HL-60/S4 treated with phorbol 12-myristate 13-acetate at 8.2 ng/mL for 4 days and 3 days (cell line): ENCODE measurements at regions not wholly inside any gene's neighbourhood (a gene's known extent, or its start where the extent isn't known, plus 50 kb on each side); places are given as distances from the start of the nearest gene placed in this dataset.
"Not testable (repeated sequence)": the region's sequence is repeated elsewhere in the genome, so short reads cannot be mapped to it uniquely, and the experiment has no call there.

ENCODE experiments used
- in situ Hi-C: fragments of 300-500 bp; cut with MboI; formaldehyde crosslinking; loops from 2 replicates; pipeline ENCODE4 v1.15.0; 2022; ENCODE audit warnings: low sequenced_read_pairs

DNA sequence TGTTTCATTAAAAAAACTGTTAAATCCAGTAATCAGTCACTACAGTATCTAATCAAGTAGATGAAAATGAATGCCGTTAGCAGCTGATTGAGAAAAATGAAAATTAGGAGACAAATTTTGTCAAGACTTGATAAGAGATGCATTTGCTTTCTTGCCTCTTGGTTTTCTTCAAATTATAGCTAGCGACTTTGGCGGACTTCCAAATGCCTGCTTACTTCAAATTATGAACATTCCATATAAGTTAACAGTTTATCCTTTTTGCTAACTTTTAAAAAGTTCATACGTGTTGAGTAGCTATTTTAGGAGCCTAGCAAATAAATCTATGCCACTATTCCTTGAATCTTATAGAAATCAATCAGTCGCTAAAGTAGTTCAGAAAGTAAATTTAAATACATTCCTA, 58.8 kb downstream of the PPP4R3C start:
- in situ Hi-C loops: no loop called here

DNA sequence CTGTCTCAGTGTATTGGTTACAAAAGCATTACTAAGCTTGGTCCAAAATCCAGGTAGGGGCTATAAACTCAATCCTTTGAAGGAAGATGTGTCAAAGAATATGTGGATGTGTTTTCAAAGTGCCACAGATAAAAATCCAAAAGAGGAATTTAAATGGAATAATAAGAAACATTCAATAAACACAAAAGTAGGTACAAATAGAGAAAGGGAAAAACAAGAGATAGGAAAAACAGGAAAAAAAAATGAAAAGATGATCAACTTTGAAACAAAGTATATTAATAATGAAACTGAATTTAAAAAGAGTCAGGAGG, 64.0 kb downstream of the PPP4R3C start:
- in situ Hi-C loops: no loop called here

- in situ Hi-C loops: no loop called here
Observed at GRCh38 chrX:27391623-27392022, 71.5 kb downstream of the PPP4R3C start.

DNA sequence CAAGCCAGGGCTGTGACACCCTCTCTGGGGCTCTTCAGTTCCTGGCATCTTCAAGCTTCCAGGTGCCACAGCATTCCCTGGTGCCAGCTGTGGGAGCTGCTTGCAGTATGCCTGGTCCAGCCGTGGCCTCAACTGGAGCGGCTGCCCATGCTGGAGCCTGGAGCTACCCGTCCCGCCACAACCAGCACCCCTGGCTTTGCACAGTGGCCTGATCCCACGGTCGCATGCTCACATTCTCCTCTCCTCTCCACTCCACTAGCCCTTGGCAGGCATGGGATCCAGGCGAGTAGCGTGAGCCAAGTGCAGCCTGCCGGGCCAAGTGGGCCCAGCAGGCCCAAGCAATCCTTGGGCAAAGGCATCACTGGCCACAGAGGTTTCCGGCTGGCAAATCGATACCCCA, 81.7 kb downstream of the PPP4R3C start:
- in situ Hi-C loops: no loop called here

- in situ Hi-C loops: no loop called here
Observed at GRCh38 chrX:27380163-27380845, 82.8 kb downstream of the PPP4R3C start.

GRCh38 chrX:27354021-27354420, 109.1 kb downstream of the PPP4R3C start:
- in situ Hi-C loops: no loop called here

DNA sequence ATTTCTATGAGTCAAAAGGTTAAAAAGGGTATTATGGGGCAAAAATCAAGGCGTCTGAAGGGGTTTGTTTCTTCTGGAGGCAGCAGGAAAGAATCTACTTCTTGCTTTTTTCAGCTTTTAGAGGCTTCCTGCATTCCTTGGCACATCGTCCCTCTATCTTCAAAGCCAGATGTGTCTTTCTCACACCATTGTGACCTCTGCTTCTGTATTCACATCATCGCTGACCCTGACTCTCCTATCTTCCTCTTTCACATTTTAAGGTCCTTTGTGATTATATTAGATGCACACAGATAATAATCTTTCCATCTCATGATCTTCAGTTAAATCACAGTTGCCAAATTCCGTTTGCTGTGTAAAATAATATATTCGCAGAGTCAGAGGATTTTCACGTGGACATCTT, 112.7 kb downstream of the PPP4R3C start:
- in situ Hi-C loops: no loop called here

- in situ Hi-C loops: no loop called here
Observed at GRCh38 chrX:27336466-27337091, 126.6 kb downstream of the PPP4R3C start.

GRCh38 chrX:27321632-27322031, 141.5 kb downstream of the PPP4R3C start:
- in situ Hi-C loops: no loop called here

DNA sequence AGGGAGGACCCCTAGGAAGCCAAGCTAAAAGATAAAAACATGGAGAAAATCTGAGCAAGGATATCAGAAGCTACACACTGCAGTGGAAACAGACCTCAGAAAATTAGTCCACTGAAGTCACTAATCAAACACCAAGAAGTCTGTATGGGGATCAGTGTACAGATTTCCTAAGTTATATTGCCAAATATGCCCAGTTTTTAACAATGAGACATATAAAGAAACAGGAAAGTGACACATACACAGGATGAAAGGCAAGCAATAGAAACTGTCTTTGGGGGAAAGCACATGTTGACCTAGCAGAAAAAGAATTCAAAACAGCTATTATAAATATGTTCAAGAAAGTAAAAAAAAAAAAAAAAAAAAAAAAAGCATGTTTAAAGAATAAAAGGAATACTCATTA, 153.7 kb downstream of the PPP4R3C start:
- in situ Hi-C loops: no loop called here

DNA sequence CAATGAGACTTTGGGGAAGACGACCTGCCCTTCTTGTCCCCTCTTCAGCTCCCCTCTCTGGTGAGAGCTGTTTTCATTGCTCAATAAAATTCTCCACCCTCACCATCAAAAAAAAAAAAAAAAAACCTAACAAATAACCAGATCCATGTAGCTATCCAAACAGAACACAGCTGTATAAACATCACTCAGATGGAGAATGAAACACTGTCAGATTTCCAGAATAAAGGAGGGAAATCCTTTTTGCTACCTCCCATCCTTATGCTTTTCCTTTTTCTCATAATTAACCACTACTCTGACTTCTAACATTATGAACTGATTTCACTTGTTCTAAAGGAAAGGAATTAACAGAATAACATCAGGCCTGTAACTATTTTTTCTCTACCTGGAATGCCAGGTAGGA, 155.6 kb downstream of the PPP4R3C start:
- in situ Hi-C loops: no loop called here

DNA sequence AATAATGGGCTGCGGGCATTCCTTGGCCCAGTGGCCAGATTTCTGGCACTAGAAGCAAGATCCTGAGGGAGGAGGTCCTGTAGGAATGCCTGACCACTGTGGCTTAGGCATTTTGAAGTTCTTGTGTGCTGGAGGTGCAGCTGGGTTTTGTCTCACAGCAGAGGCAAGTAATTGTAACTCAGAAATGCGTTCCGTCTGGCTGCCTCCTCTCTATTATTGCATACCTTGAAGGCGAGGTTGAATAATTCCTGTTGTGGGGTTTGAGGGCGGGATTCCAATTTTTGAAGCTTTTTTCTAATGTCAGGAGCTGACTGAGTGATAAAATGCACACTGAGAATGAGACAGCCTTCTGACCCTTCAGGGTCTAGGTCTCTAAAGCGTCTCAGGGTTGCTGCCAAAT, 170.6 kb downstream of the PPP4R3C start:
- in situ Hi-C loops: not testable (repeated sequence)

DNA sequence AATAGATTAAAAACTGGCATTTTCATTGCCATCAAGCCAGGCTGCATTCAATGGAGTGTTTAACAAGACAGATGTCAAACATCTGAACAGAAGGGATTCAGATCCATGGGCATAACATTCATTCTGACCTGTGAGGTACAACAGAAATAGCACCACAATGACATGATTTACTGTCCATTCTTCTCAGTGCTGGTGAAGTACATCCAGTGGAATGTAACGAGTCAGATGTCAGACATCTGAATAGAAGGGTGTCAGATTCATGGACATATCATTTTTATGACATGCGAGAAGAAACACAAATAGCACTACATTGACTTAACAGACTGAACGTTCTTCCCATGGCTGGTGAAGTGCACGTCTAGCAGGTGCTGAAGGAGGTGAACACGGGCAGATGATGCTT, 186.4 kb downstream of the PPP4R3C start:
- in situ Hi-C loops: no loop called here

- in situ Hi-C loops: no loop called here
Observed at GRCh38 chrX:27254656-27255055, 208.5 kb downstream of the PPP4R3C start.

DNA sequence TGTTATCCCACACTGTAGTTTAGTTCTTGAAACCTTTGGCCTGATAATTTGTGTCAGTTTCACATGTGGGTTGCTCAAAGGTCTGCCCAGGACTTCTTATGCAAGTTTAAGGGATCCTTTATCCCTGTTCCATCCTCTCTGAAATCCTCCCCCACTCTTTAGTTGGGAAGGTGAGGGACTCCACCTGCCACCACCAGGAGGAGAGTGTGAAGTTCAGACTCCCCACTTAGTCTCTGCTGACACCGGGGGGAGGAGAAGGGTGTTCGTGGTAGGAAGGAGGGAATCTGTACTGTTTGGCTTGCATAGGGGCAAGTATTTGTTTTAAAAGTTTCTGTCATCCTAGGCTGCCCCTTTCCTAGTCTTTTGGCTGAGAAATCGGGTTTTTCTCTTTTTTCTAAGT, 211.8 kb downstream of the PPP4R3C start:
- in situ Hi-C loops: no loop called here

DNA sequence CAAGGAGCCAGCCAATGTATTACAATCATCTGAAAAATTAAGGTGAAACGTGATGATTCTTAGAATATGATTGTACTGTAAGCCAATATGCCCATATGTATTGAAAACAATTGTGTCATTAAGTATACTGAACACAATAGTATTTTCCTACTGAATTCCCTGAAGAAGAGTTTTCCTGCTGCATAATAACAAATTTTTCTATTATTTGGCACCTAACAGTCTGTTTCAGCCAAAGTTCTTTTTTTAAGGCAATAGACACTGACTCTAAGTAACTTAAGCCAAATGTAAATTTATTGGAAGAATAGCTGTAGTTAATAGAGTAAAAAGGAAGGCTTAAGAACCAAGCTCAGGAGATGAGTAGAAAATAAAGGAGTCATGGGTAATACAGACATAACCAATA, 220.6 kb downstream of the PPP4R3C start:
- in situ Hi-C loops: no loop called here

DNA sequence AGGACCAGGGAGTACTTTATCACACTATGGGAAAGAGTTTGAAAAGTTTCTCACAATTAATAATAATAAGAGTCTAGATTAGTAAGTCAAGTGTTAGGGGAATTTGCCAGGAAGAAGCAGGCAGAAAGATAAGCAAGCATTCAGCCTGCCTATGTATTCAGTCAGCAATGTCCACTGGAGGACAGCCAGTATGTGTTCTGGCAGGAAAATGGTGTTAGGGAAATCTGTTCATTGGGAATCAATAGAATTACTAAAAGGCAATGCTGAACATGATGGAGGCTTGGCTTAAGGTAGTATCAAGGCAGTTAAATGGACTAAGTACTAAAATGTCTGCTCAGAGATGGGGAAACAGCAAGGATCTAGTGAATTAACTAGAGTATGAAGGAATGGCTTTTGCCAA, 221.2 kb downstream of the PPP4R3C start:
- in situ Hi-C loops: no loop called here

- in situ Hi-C loops: not testable (repeated sequence)
Observed at GRCh38 chrX:27240042-27240441, 223.1 kb downstream of the PPP4R3C start.

GRCh38 chrX:27236681-27237080, 226.5 kb downstream of the PPP4R3C start:
- in situ Hi-C loops: no loop called here

- in situ Hi-C loops: no loop called here
Observed at GRCh38 chrX:27229721-27230120, 233.4 kb downstream of the PPP4R3C start.

GRCh38 chrX:27222661-27223060, 240.5 kb downstream of the PPP4R3C start:
- in situ Hi-C loops: no loop called here

- in situ Hi-C loops: no loop called here
Observed at GRCh38 chrX:27186671-27187070, 276.5 kb downstream of the PPP4R3C start.

DNA sequence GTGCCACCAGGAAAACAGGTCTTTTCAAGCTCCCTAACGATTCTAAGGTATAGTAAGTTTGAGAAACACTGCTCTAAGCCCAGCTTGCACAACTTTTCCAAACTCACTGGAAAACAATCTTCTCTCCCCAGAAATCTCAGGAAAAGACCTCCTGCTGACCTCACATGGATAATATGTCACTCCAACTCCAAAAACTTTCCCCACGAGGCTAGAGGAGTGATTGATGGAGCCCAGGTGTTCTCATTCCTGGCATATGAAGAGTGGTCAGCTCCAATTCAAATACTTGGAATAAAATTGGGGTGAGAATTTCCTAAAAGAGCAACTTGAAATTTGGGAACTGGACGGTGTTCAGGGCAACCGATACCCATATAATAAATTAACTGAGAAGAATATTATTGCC, 299.9 kb downstream of the PPP4R3C start:
- in situ Hi-C loops: no loop called here
